ENCODE measurements at regions not wholly inside any gene's neighbourhood (a gene's known extent, or its start where the extent isn't known, plus 50 kb on each side); places are given as distances from the start of the nearest gene placed in this dataset.
"Not testable (repeated sequence)": the region's sequence is repeated elsewhere in the genome, so short reads cannot be mapped to it uniquely, and the experiment has no call there.

DNA sequence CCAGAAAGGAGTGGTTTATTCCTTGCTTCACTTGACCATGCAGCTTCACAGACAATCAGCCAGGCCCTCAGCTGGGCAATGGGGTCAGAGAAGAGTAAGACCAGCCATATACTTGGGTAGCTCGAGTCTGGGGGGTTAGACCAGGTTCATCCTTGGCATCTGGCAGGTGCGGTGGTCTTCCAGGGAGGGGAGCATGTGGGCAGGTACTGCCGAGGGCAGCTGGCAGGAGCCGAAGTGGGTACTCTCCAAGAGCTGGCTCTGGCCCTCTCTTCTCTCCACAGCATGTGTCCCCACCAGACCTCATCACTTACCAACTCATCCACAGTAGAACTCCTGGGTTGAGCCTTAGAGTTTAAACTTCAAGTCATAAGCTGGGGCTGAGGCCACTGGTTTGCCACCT is 156.8 kb downstream of the FOXD2 start:
- Histone ChIP-seq H3K4me3 (ENCODE audit: low read length) (no peak overlapping the region), H3K36me3 (ENCODE audit: control insufficient read depth, insufficient read depth, low read length) (no peaks in the 10 kb centered on the region), H3K27ac (ENCODE audit: low read length) (no peak overlapping the region), H3K4me1 (ENCODE audit: control insufficient read depth, insufficient read depth, low read length) (no peaks in the 10 kb centered on the region), H3K9me3 (ENCODE audit: control insufficient read depth, insufficient read depth, low read length) (no peaks in the 10 kb centered on the region), H3K27me3 (ENCODE audit: control insufficient read depth, insufficient read depth, low read length) (peaks cover 18% of the 10 kb centered on the region)
- WGBS (ENCODE audit: insufficient coverage, insufficient read length) = no CpG with 5 or more reads among the region's 4 CpGs
- DNase-seq (ENCODE audit: low read depth, low spot score) = no peak

DNA sequence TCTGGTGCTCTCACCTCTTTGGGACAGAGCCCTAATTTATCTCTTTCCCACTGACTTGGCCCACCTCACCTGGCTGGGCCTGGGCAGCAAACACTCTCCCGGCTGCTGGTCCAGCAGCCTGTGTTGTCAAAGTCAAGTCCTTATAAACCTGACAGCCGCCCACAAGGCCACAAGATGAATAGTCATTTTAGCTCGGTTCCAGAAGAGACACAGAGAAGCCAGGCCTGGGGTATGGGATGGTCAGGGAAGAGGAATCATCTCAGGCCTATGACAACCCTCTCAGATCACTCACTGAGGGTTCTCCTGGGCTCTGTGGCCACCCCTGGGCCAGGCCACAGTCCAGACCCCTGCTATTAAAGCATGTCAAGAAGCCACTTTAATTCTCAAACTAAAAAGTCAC is 158.5 kb downstream of the FOXD2 start:
- WGBS (ENCODE audit: insufficient coverage, insufficient read length) = no CpG with 5 or more reads among the region's 3 CpGs
- no peaks in the 10 kb centered on the region for H3K4me1 ChIP-seq (ENCODE audit: control insufficient read depth, insufficient read depth, low read length)

GRCh38 chr1:47598357-47598756 is 160.5 kb downstream of the FOXD2 start:
- Histone ChIP-seq H3K9me3 (ENCODE audit: control insufficient read depth, insufficient read depth, low read length) (no peaks in the 10 kb centered on the region; the same call in 1 of the 2 replicates), H3K27me3 (ENCODE audit: control insufficient read depth, insufficient read depth, low read length) (peaks cover 11% of the 10 kb centered on the region), H3K4me1 (ENCODE audit: control insufficient read depth, insufficient read depth, low read length) (no peaks in the 10 kb centered on the region), H3K36me3 (ENCODE audit: control insufficient read depth, insufficient read depth, low read length) (no peaks in the 10 kb centered on the region), H3K4me3 (ENCODE audit: low read length) (no peak overlapping the region), H3K27ac (ENCODE audit: low read length) (no peak overlapping the region)
- no CpG with 5 or more reads among the region's 8 CpGs for WGBS (ENCODE audit: insufficient coverage, insufficient read length)
- no peak for DNase-seq (ENCODE audit: low read depth, low spot score)

More for the DNA sequence above, 158.5 kb downstream of the FOXD2 start:
- H3K27ac ChIP-seq (ENCODE audit: low read length) = no peak overlapping the region
- DNase-seq (ENCODE audit: low read depth, low spot score) = no peak
- peaks cover 18% of the 10 kb centered on the region for H3K27me3 ChIP-seq (ENCODE audit: control insufficient read depth, insufficient read depth, low read length)
- no peaks in the 10 kb centered on the region for H3K36me3 ChIP-seq (ENCODE audit: control insufficient read depth, insufficient read depth, low read length)
- no peak overlapping the region for H3K4me3 ChIP-seq (ENCODE audit: low read length)
- H3K9me3 ChIP-seq (ENCODE audit: control insufficient read depth, insufficient read depth, low read length) = no peaks in the 10 kb centered on the region

GRCh38 chr1:47599777-47600176 is 161.9 kb downstream of the FOXD2 start:
- no peaks in the 10 kb centered on the region; the same call in 1 of the 2 replicates for H3K9me3 ChIP-seq (ENCODE audit: control insufficient read depth, insufficient read depth, low read length)
- H3K4me1 ChIP-seq (ENCODE audit: control insufficient read depth, insufficient read depth, low read length) = no peaks in the 10 kb centered on the region
- no peak for DNase-seq (ENCODE audit: low read depth, low spot score)
- no peaks in the 10 kb centered on the region for H3K27me3 ChIP-seq (ENCODE audit: control insufficient read depth, insufficient read depth, low read length)
- no peaks in the 10 kb centered on the region for H3K36me3 ChIP-seq (ENCODE audit: control insufficient read depth, insufficient read depth, low read length)
- WGBS (ENCODE audit: insufficient coverage, insufficient read length) = no CpG with 5 or more reads among the region's 3 CpGs
- H3K27ac ChIP-seq (ENCODE audit: low read length) = no peak overlapping the region
- no peak overlapping the region for H3K4me3 ChIP-seq (ENCODE audit: low read length)

GRCh38 chr1:47602491-47602890 is 164.6 kb downstream of the FOXD2 start:
- DNase-seq (ENCODE audit: low read depth, low spot score); H3K36me3 ChIP-seq (ENCODE audit: control insufficient read depth, insufficient read depth, low read length); H3K9me3 ChIP-seq (ENCODE audit: control insufficient read depth, insufficient read depth, low read length); H3K4me3 ChIP-seq (ENCODE audit: low read length); H3K27me3 ChIP-seq (ENCODE audit: control insufficient read depth, insufficient read depth, low read length); H3K4me1 ChIP-seq (ENCODE audit: control insufficient read depth, insufficient read depth, low read length); H3K27ac ChIP-seq (ENCODE audit: low read length): not testable (repeated sequence)
- no CpG with 5 or more reads among the region's 11 CpGs for WGBS (ENCODE audit: insufficient coverage, insufficient read length)

GRCh38 chr1:47604869-47605268 is 167.0 kb downstream of the FOXD2 start:
- not testable (repeated sequence) for H3K27ac ChIP-seq (ENCODE audit: low read length); H3K9me3 ChIP-seq (ENCODE audit: control insufficient read depth, insufficient read depth, low read length); H3K27me3 ChIP-seq (ENCODE audit: control insufficient read depth, insufficient read depth, low read length); DNase-seq (ENCODE audit: low read depth, low spot score); H3K36me3 ChIP-seq (ENCODE audit: control insufficient read depth, insufficient read depth, low read length); H3K4me3 ChIP-seq (ENCODE audit: low read length); H3K4me1 ChIP-seq (ENCODE audit: control insufficient read depth, insufficient read depth, low read length)
- no CpG with 5 or more reads among the region's 1 CpG for WGBS (ENCODE audit: insufficient coverage, insufficient read length)

GRCh38 chr1:47608296-47608875 is 170.5 kb downstream of the FOXD2 start:
- Histone ChIP-seq H3K36me3 (ENCODE audit: control insufficient read depth, insufficient read depth, low read length) (no peaks in the 10 kb centered on the region), H3K27me3 (ENCODE audit: control insufficient read depth, insufficient read depth, low read length) (no peaks in the 10 kb centered on the region), H3K27ac (ENCODE audit: low read length) (no peak overlapping the region), H3K4me1 (ENCODE audit: control insufficient read depth, insufficient read depth, low read length) (no peaks in the 10 kb centered on the region), H3K4me3 (ENCODE audit: low read length) (no peak overlapping the region), H3K9me3 (ENCODE audit: control insufficient read depth, insufficient read depth, low read length) (no peaks in the 10 kb centered on the region)
- no CpG with 5 or more reads among the region's 7 CpGs for WGBS (ENCODE audit: insufficient coverage, insufficient read length)
- no peak for DNase-seq (ENCODE audit: low read depth, low spot score)

DNA sequence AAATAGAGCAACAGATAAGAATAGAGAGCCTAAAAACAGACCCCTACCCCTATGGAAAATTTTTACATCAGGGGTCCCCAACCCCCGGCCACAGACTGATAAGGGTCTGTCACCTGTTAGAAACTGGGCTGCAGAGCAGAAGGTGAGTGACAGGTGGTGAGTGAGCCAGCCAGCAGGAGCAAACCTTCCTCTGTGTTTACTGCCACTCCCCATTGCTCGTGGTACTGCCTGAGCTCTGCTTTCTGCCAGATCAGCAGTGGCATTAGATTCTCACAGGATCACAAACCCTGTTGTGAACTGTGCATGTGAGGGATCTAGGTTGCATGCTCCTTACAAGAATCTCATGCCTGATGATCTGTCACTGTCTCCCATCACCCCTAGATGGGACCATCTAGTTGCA is 174.1 kb downstream of the FOXD2 start:
- DNase-seq (ENCODE audit: low read depth, low spot score) = no peak
- no peak overlapping the region for H3K27ac ChIP-seq (ENCODE audit: low read length)
- no peak overlapping the region for H3K4me3 ChIP-seq (ENCODE audit: low read length)
- WGBS (ENCODE audit: insufficient coverage, insufficient read length) = no CpG with 5 or more reads among the region's 2 CpGs
- H3K9me3 ChIP-seq (ENCODE audit: control insufficient read depth, insufficient read depth, low read length) = no peaks in the 10 kb centered on the region
- H3K27me3 ChIP-seq (ENCODE audit: control insufficient read depth, insufficient read depth, low read length) = no peaks in the 10 kb centered on the region
- no peaks in the 10 kb centered on the region for H3K36me3 ChIP-seq (ENCODE audit: control insufficient read depth, insufficient read depth, low read length)
- H3K4me1 ChIP-seq (ENCODE audit: control insufficient read depth, insufficient read depth, low read length) = no peaks in the 10 kb centered on the region

GRCh38 chr1:47612819-47613218 is 175.0 kb downstream of the FOXD2 start:
- no peaks in the 10 kb centered on the region for H3K9me3 ChIP-seq (ENCODE audit: control insufficient read depth, insufficient read depth, low read length)
- DNase-seq (ENCODE audit: low read depth, low spot score) = no peak
- no peaks in the 10 kb centered on the region for H3K27me3 ChIP-seq (ENCODE audit: control insufficient read depth, insufficient read depth, low read length)
- H3K4me3 ChIP-seq (ENCODE audit: low read length) = no peak overlapping the region
- H3K4me1 ChIP-seq (ENCODE audit: control insufficient read depth, insufficient read depth, low read length) = no peaks in the 10 kb centered on the region
- WGBS (ENCODE audit: insufficient coverage, insufficient read length) = no CpG with 5 or more reads among the region's 1 CpG
- no peak overlapping the region for H3K27ac ChIP-seq (ENCODE audit: low read length)
- no peaks in the 10 kb centered on the region for H3K36me3 ChIP-seq (ENCODE audit: control insufficient read depth, insufficient read depth, low read length)

- WGBS (ENCODE audit: insufficient coverage, insufficient read length) = no CpG with 5 or more reads among the region's 3 CpGs
- Histone ChIP-seq H3K27ac (ENCODE audit: low read length) (no peak overlapping the region), H3K4me1 (ENCODE audit: control insufficient read depth, insufficient read depth, low read length) (no peaks in the 10 kb centered on the region), H3K4me3 (ENCODE audit: low read length) (no peak overlapping the region), H3K27me3 (ENCODE audit: control insufficient read depth, insufficient read depth, low read length) (no peaks in the 10 kb centered on the region), H3K36me3 (ENCODE audit: control insufficient read depth, insufficient read depth, low read length) (no peaks in the 10 kb centered on the region), H3K9me3 (ENCODE audit: control insufficient read depth, insufficient read depth, low read length) (no peaks in the 10 kb centered on the region)
- DNase-seq (ENCODE audit: low read depth, low spot score) = no peak
Observed at GRCh38 chr1:47616036-47616435, 178.2 kb downstream of the FOXD2 start.

- no peaks in the 10 kb centered on the region for H3K4me1 ChIP-seq (ENCODE audit: control insufficient read depth, insufficient read depth, low read length)
- DNase-seq (ENCODE audit: low read depth, low spot score) = no peak
- H3K9me3 ChIP-seq (ENCODE audit: control insufficient read depth, insufficient read depth, low read length) = no peaks in the 10 kb centered on the region
- no peaks in the 10 kb centered on the region for H3K27me3 ChIP-seq (ENCODE audit: control insufficient read depth, insufficient read depth, low read length)
- no peak overlapping the region for H3K4me3 ChIP-seq (ENCODE audit: low read length)
- H3K27ac ChIP-seq (ENCODE audit: low read length) = no peak overlapping the region
- H3K36me3 ChIP-seq (ENCODE audit: control insufficient read depth, insufficient read depth, low read length) = no peaks in the 10 kb centered on the region
- WGBS (ENCODE audit: insufficient coverage, insufficient read length) = no CpG with 5 or more reads among the region's 3 CpGs
Observed at GRCh38 chr1:47616906-47617305, 179.1 kb downstream of the FOXD2 start.
